GM19324 (cell line): ENCODE measurements at regions not wholly inside any gene's neighbourhood (a gene's known extent, or its start where the extent isn't known, plus 50 kb on each side); places are given as distances from the start of the nearest gene placed in this dataset.
"Not testable (repeated sequence)": the region's sequence is repeated elsewhere in the genome, so short reads cannot be mapped to it uniquely, and the experiment has no call there.

Source experiments
- ATAC-seq: cut with Tn5 transposase; IDR thresholded peaks from one replicate; pipeline ENCODE4 v1.9.1; 2021; ENCODE audit warnings: mild to moderate bottlenecking, moderate library complexity; ENCODE audit not compliant: unreplicated experiment, low FRiP score

- ATAC-seq = no peak
Measured at GRCh38 chr4:128758314-128758922, 51.1 kb upstream of the JADE1 start.

GRCh38 chr4:128757712-128758111 is 51.8 kb upstream of the JADE1 start:
- ATAC-seq = no peak

GRCh38 chr4:128751354-128751753 is 58.1 kb upstream of the JADE1 start:
- ATAC-seq = no peak

- ATAC-seq = not testable (repeated sequence)
Measured at GRCh38 chr4:128741748-128742147, 67.8 kb upstream of the JADE1 start.

- ATAC-seq = no peak
Measured at GRCh38 chr4:128737098-128737513, 72.4 kb upstream of the JADE1 start.

GRCh38 chr4:128735714-128736113 is 73.8 kb upstream of the JADE1 start:
- ATAC-seq = no peak

GRCh38 chr4:128728190-128728589 is 81.3 kb upstream of the JADE1 start:
- ATAC-seq = no peak

GRCh38 chr4:128727658-128728057 is 81.8 kb upstream of the JADE1 start:
- ATAC-seq = no peak

GRCh38 chr4:128725405-128726055 is 84.0 kb upstream of the JADE1 start:
- no peak for ATAC-seq

- ATAC-seq = no peak
Measured at GRCh38 chr4:128722911-128723310, 86.6 kb upstream of the JADE1 start.

GRCh38 chr4:128721896-128722295 is 87.6 kb upstream of the JADE1 start:
- no peak for ATAC-seq

GRCh38 chr4:128720270-128720669 is 89.2 kb upstream of the JADE1 start:
- ATAC-seq = no peak

GRCh38 chr4:128718768-128719167 is 90.7 kb upstream of the JADE1 start:
- no peak for ATAC-seq

GRCh38 chr4:128716338-128716737 is 93.2 kb upstream of the JADE1 start:
- ATAC-seq = no peak

- no peak for ATAC-seq
Measured at GRCh38 chr4:128715616-128716015, 93.9 kb upstream of the JADE1 start.

GRCh38 chr4:128711361-128711760 is 98.1 kb upstream of the JADE1 start:
- ATAC-seq = no peak

- no peak for ATAC-seq
Measured at GRCh38 chr4:128709268-128709667, 100.2 kb upstream of the JADE1 start.

GRCh38 chr4:128707864-128708263 is 101.6 kb upstream of the JADE1 start:
- no peak for ATAC-seq

- no peak for ATAC-seq
Measured at GRCh38 chr4:128703948-128704347, 105.6 kb upstream of the JADE1 start.

GRCh38 chr4:128700659-128701350 is 108.7 kb upstream of the JADE1 start:
- no peak for ATAC-seq

- ATAC-seq = no peak
Measured at GRCh38 chr4:128698386-128698785, 111.1 kb upstream of the JADE1 start.

GRCh38 chr4:128697323-128697722 is 112.2 kb upstream of the JADE1 start:
- ATAC-seq = no peak
